Right atrium auricular region (tissue), 2 donors: ENCODE measurements at regions not wholly inside any gene's neighbourhood (a gene's known extent, or its start where the extent isn't known, plus 50 kb on each side); places are given as distances from the start of the nearest gene placed in this dataset.

Source experiments
- DNase-seq: peaks from one replicate; pipeline ENCODE4 v3.0.0-alpha.2; 2019; ENCODE audit warnings: low spot score
- H3K27ac ChIP-seq, 2 donors: fragments of 200-600 bp; sonication (generic); 1 replicate in 1 of 2; 2 replicates in 1 of 2; pipeline ENCODE4 v1.5.1; 2016 to 2019
- H3K27me3 ChIP-seq, 2 donors: fragments of 200-600 bp; sonication (generic); one replicate each; pipeline versions ENCODE4 v1.5.1 to v1.6.0; 2017 to 2019
- H3K36me3 ChIP-seq: fragments of 200-600 bp; sonication (generic); one replicate; pipeline ENCODE4 v1.5.1; 2016
- H3K4me1 ChIP-seq, 2 donors: fragments of 200-600 bp; sonication (generic); one replicate each; pipeline versions ENCODE4 v1.5.1 to v1.6.0; 2017 to 2019
- H3K4me3 ChIP-seq, 2 donors: fragments of 200-600 bp; sonication (generic); 1 replicate in 1 of 2; 2 replicates in 1 of 2; pipeline ENCODE4 v1.5.1; 2017 to 2019; ENCODE audit warnings: mild to moderate bottlenecking in 1 of 2, moderate library complexity in 1 of 2
- H3K9me3 ChIP-seq, 2 donors: fragments of 200-600 bp; sonication (generic); one replicate each; pipeline ENCODE4 v1.5.1; 2019
- TF ChIP-seq, protein P1 (sequence below), 2 donors: fragments of 200-600 bp; sonication (generic); IDR thresholded peaks; one replicate each; pipeline ENCODE4 v1.5.1; 2019; ENCODE audit warnings: antibody characterized with exemption in 2 of 2

DNA sequence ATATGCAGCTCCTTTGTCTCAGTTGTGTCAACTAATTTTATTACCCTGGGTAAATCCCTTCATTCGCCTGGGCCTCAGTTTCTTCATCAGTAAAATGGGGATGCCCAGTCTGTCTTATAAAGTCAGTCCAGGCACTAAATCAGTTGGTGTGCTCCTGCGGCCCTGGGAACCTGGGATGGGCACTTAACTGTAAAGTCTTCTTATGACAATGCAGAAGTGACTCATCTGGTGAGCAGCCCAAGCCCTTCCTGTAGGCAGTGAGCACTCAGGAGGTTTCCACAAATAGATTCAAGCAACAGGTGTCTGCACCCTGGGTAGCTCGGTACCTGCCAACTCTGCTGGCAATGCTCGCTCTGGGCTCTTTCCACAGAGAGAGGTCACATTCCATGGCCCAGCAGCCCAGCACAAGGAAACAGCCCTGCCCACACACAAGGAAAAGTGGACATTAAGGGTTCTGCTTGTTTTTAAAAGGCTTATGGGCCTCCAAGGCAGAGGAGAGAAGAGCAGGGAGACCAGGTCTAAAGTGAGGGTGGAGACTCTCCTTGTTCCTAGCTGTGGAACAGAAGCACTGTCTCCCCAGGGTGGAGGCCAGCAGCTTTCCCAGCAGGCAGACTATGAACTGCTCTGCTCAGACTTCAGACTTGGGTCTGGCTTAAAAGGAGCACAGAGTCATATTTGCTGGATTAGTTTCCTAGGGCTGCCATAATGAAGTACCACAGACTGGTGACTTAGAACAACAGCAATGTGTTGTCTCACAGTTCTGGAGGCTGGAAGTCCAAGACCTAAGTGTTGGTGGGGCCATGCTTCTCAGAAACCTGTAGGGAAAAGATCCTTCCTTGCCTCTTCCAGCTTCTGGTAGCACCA, 89.7 kb upstream of the ADRA1B start:
- Histone ChIP-seq H3K4me1 (peaks cover 0 to 7% of the 10 kb centered on the region in 2 donors), H3K4me3 (no peak overlapping the region), H3K9me3 (no peaks in the 10 kb centered on the region), H3K36me3 (no peaks in the 10 kb centered on the region), H3K27me3 (no peaks in the 10 kb centered on the region), H3K27ac (peak overlapping the region; percentile 1 to 40)
- TF ChIP-seq, protein P1, sequence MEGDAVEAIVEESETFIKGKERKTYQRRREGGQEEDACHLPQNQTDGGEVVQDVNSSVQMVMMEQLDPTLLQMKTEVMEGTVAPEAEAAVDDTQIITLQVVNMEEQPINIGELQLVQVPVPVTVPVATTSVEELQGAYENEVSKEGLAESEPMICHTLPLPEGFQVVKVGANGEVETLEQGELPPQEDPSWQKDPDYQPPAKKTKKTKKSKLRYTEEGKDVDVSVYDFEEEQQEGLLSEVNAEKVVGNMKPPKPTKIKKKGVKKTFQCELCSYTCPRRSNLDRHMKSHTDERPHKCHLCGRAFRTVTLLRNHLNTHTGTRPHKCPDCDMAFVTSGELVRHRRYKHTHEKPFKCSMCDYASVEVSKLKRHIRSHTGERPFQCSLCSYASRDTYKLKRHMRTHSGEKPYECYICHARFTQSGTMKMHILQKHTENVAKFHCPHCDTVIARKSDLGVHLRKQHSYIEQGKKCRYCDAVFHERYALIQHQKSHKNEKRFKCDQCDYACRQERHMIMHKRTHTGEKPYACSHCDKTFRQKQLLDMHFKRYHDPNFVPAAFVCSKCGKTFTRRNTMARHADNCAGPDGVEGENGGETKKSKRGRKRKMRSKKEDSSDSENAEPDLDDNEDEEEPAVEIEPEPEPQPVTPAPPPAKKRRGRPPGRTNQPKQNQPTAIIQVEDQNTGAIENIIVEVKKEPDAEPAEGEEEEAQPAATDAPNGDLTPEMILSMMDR (IDR thresholded peaks at IDR 0.05), result no peak
- no peak for DNase-seq

DNA sequence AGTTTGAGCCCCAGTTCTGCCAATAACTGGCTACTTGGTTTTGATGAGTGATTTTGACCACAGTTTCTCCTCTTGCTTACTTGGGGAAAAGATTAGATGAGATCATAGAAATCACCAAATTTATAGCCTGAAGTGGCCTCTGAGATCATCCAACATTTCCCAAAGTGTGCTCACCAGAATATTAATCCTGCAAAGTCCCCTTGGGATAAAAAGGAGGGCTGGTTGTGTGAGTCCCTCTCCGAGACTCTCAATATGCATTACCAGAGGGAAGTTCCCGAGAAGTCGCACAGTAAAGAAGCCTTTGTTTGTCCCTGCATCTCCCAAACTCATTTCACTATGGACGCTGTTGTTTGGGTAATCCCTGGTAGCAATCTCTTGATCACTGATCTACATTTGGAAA, 88.4 kb upstream of the ADRA1B start:
- no peaks in the 10 kb centered on the region for H3K36me3 ChIP-seq
- H3K9me3 ChIP-seq, result no peaks in the 10 kb centered on the region
- TF ChIP-seq, protein P1 (IDR thresholded peaks at IDR 0.05), result no peak
- no peak for DNase-seq
- no peaks in the 10 kb centered on the region for H3K27me3 ChIP-seq
- no peak overlapping the region for H3K4me3 ChIP-seq
- H3K27ac ChIP-seq, result no peak overlapping the region
- H3K4me1 ChIP-seq, result peaks cover 0 to 7% of the 10 kb centered on the region in 2 donors

DNA sequence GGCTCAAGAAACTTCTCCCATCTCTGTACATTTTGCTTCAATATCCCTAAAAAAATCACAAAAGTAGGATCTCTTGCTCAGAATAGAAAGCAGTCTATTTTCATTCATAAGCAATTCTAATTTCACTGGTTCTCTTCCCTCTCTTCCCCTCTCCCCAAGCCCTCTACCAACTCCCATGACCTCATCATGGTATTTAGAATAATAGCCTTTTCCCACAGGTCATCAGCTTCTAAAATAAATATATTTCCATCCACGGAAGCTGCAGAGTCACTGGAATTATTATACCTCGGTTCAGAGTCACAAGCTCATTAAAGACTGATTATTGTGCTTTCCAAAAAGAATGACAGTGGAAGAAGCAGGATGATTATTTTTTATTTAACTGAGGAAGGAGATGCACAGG, 84.2 kb upstream of the ADRA1B start:
- no peak overlapping the region for H3K4me3 ChIP-seq

DNA sequence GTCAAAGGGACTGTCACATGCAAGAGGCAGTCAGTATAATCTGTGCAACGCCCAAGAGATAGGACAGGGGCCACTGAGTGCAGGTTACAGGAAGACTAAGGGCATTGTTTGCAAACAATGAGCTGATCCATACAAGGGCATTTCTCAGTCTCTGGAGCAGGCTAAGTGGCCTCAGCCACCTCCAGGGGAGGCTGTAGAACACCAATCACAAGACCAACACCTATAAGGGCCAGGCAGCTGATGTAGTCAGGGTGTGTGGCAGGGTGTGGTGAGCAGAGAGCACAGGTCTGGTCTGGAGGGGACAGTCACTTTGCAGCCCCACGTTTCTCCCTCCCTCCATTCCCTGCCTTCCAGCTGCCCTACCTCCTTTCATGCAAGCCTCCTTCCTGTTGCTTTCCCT, 83.2 kb upstream of the ADRA1B start:
- DNase-seq, result no peak
- no peak overlapping the region for H3K4me3 ChIP-seq
- H3K4me1 ChIP-seq, result no peaks in the 10 kb centered on the region
- no peaks in the 10 kb centered on the region for H3K9me3 ChIP-seq
- no peaks in the 10 kb centered on the region for H3K27me3 ChIP-seq
- H3K36me3 ChIP-seq, result no peaks in the 10 kb centered on the region
- TF ChIP-seq, protein P1 (IDR thresholded peaks at IDR 0.05), result no peak
- no peak overlapping the region for H3K27ac ChIP-seq

More for the DNA sequence above, 84.2 kb upstream of the ADRA1B start:
- H3K27ac ChIP-seq, result no peak overlapping the region
- H3K9me3 ChIP-seq, result no peaks in the 10 kb centered on the region
- TF ChIP-seq, protein P1 (IDR thresholded peaks at IDR 0.05), result no peak
- H3K4me1 ChIP-seq, result no peaks in the 10 kb centered on the region
- no peaks in the 10 kb centered on the region for H3K27me3 ChIP-seq
- DNase-seq, result no peak
- H3K36me3 ChIP-seq, result no peaks in the 10 kb centered on the region

DNA sequence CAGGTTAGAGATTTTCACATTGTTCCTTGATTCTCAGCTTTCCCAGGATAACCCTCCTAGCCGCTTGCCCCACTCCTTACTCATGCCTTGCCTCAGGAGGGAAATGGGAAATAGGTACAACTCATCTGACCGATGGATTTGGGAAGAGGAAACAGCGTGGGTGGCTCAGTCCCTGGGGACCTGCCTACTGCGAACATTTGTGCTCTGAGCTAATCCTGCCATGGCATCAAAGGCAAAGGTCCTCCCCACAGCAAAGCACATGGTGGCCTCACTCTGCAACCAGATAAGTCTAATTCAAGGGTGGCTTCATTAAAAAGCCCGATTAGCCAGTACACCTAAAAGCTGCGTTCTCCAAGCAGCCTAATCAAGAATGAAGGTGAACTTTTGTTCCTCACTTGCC, 82.4 kb upstream of the ADRA1B start:
- Histone ChIP-seq H3K36me3 (no peaks in the 10 kb centered on the region), H3K9me3 (no peaks in the 10 kb centered on the region), H3K27ac (no peak overlapping the region), H3K27me3 (no peaks in the 10 kb centered on the region), H3K4me3 (no peak overlapping the region), H3K4me1 (no peaks in the 10 kb centered on the region)
- TF ChIP-seq, protein P1 (IDR thresholded peaks at IDR 0.05), result no peak
- no peak for DNase-seq

DNA sequence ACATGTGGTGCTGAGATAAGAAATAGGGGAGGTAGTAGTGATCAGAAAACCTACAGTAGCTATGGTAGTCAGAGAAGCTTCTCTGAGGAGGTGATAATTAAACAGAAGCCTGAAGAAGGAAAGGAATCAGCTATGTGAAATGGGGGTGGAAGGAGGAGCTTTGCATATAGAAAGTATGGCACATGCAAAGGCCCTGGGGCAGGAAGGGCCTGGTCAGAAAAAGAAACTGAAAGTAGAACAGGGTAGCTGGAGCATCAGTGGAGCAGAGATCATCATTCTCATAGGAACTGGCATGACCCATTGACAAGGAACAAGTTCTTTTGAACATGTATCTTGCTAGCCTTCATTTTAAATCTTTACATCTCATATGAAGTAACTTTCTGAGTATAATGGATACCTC, 80.7 kb upstream of the ADRA1B start:
- Histone ChIP-seq H3K27ac (no peak overlapping the region), H3K27me3 (no peaks in the 10 kb centered on the region), H3K36me3 (no peaks in the 10 kb centered on the region), H3K4me1 (no peaks in the 10 kb centered on the region), H3K4me3 (no peak overlapping the region), H3K9me3 (no peaks in the 10 kb centered on the region)
- DNase-seq, result no peak
- TF ChIP-seq, protein P1 (IDR thresholded peaks at IDR 0.05), result no peak
